Mammary epithelial cell (primary cell): ENCODE measurements at regions not wholly inside any gene's neighbourhood (a gene's known extent, or its start where the extent isn't known, plus 50 kb on each side); places are given as distances from the start of the nearest gene placed in this dataset.

Experiments used
- CTCF ChIP-seq, 2 donors: IDR thresholded peaks in 1 of 2; conservative IDR thresholded peaks in 1 of 2; 2 replicates each; pipeline ENCODE4 v1.5.1; 2011 to 2012; ENCODE audit warnings: inconsistent platforms in 2 of 2, low read length in 2 of 2, mild to moderate bottlenecking in 2 of 2, control low read depth in 1 of 2, low read depth in 1 of 2; ENCODE audit not compliant: insufficient read depth in 1 of 2; ENCODE audit errors: extremely low read depth in 1 of 2
- EZH2 ChIP-seq: IDR thresholded peaks from 2 replicates; pipeline ENCODE4 v1.6.1; 2012; ENCODE audit warnings: low read length, inconsistent platforms, borderline replicate concordance

GRCh38 chr1:4557949-4558348 lies 96.5 kb upstream of the AJAP1 start:
- TF ChIP-seq CTCF (conservative IDR thresholded peaks at IDR 0.05 in 1 of 2, IDR thresholded peaks at IDR 0.05 in 1 of 2; ENCODE audit: extremely low read depth in 1 of 2, insufficient read depth in 1 of 2, low read depth in 1 of 2, low read length in 2 of 2) = no peak
- TF ChIP-seq EZH2 = no peak
